Lung (tissue), 11 donors: ENCODE measurements at regions not wholly inside any gene's neighbourhood (a gene's known extent, or its start where the extent isn't known, plus 50 kb on each side); places are given as distances from the start of the nearest gene placed in this dataset.

Experiments
- ATAC-seq: fragments of 200-7000 bp; cut with Tn5 transposase; one replicate; pipeline ENCODE4 v1.9.1; 2020; ENCODE audit warnings: moderate number of reproducible peaks; ENCODE audit not compliant: insufficient read depth, low FRiP score
- DNase-seq, 3 donors: peaks; one replicate each; pipeline ENCODE4 v3.0.0-alpha.2; 2013 to 2017
- H3K27ac ChIP-seq, 2 donors: one replicate each; pipeline ENCODE4 v1.5.1; 2013; ENCODE audit warnings: mild to moderate bottlenecking in 2 of 2, moderate library complexity in 2 of 2, control low read depth in 1 of 2, inconsistent platforms in 1 of 2, low read depth in 1 of 2, low read length in 1 of 2
- H3K27me3 ChIP-seq, 3 donors: one replicate each; pipeline ENCODE4 v1.5.1; 2013; ENCODE audit warnings: low read length in 2 of 3; ENCODE audit not compliant: control insufficient read depth in 3 of 3, insufficient read depth in 3 of 3
- H3K36me3 ChIP-seq, 4 donors: one replicate each; pipeline ENCODE4 v1.5.1; 2013; ENCODE audit warnings: low read length in 4 of 4, mild to moderate bottlenecking in 1 of 4, moderate library complexity in 1 of 4; ENCODE audit not compliant: control insufficient read depth in 4 of 4, insufficient read depth in 4 of 4
- H3K4me1 ChIP-seq, 5 donors: one replicate each; pipeline ENCODE4 v1.5.1; 2013; ENCODE audit warnings: low read length in 5 of 5, mild to moderate bottlenecking in 2 of 5, moderate library complexity in 1 of 5; ENCODE audit not compliant: control insufficient read depth in 5 of 5, insufficient read depth in 5 of 5
- H3K4me3 ChIP-seq: one replicate; pipeline ENCODE4 v1.5.1; 2013; ENCODE audit warnings: mild to moderate bottlenecking, control low read depth, moderate library complexity
- H3K9ac ChIP-seq, 2 donors: one replicate each; pipeline ENCODE4 v1.5.1; 2013; ENCODE audit warnings: low read length in 2 of 2, control low read depth in 1 of 2; ENCODE audit not compliant: insufficient read depth in 1 of 2
- H3K9me3 ChIP-seq, 4 donors: one replicate each; pipeline ENCODE4 v1.5.1; 2013; ENCODE audit warnings: low read length in 3 of 4, mild to moderate bottlenecking in 1 of 4, moderate library complexity in 1 of 4; ENCODE audit not compliant: control insufficient read depth in 4 of 4, insufficient read depth in 3 of 4
- CTCF ChIP-seq: IDR thresholded peaks from 2 replicates; pipeline ENCODE4 v1.5.1; 2012; ENCODE audit warnings: mild to moderate bottlenecking; ENCODE audit errors: control extremely low read depth, extremely low read depth
- WGBS, 2 donors: extraction: QIAGEN DNeasy Blood & Tissue Kit; methylation state at CpG; one replicate each; pipeline ENCODE4 v1.1.7; 2013; 5-methylcytosine and 5-hydroxymethylcytosine counted together
- donor health status: control.
- donor health status: control.
- donor health status: Bipolar disorder and iron deficiency.
- donor health status: healthy.
- donor health status: DM: yes; HTN: yes; CAD: no.

DNA sequence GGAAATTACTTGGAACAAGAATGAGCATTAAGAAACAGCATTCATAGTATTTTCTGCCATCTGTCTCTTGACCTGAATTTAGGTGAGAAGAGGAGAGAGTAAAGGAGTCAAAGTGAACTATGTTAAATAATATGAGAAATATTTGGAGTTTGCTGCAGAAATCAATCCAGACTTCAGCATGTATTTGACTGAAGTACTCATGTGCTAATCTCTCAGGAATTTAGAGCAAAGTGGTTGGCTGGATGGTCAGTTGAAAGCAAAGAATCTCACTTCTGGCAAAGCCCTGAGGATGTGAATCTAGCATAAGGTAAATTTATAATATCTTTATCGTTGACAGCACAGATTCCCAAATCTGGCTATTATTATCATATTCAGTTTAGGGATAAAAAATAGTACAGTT is 394.3 kb downstream of the PCDH17 start:
- no peaks in the 10 kb centered on the region for H3K9me3 ChIP-seq
- 52 to 72% methylated on average over 1 of the region's 1 CpG for WGBS, 2 donors
- no peaks in the 10 kb centered on the region for H3K4me1 ChIP-seq
- no peaks in the 10 kb centered on the region for H3K36me3 ChIP-seq
- H3K27me3 ChIP-seq: no peaks in the 10 kb centered on the region
- ATAC-seq (no peak), DNase-seq (peak in 2 of 3 donors; percentile 4 to 33)
- no peak overlapping the region for H3K4me3 ChIP-seq
- H3K9ac ChIP-seq: no peak overlapping the region
- H3K27ac ChIP-seq: no peak overlapping the region
- no peak for TF ChIP-seq CTCF

- H3K9me3 ChIP-seq: no peaks in the 10 kb centered on the region
- no peak overlapping the region for H3K4me3 ChIP-seq
- TF ChIP-seq CTCF: no peak
- ATAC-seq (no peak), DNase-seq (no peak)
- no peak overlapping the region for H3K9ac ChIP-seq
- no peaks in the 10 kb centered on the region for H3K36me3 ChIP-seq
- no peaks in the 10 kb centered on the region for H3K27me3 ChIP-seq
- H3K27ac ChIP-seq: no peak overlapping the region
- 77 to 78% methylated on average over 2 of the region's 2 CpGs for WGBS, 2 donors
- H3K4me1 ChIP-seq: no peaks in the 10 kb centered on the region
These were observed 401.3 kb downstream of the PCDH17 start for GRCh38 chr13:58032676-58033460.

DNA sequence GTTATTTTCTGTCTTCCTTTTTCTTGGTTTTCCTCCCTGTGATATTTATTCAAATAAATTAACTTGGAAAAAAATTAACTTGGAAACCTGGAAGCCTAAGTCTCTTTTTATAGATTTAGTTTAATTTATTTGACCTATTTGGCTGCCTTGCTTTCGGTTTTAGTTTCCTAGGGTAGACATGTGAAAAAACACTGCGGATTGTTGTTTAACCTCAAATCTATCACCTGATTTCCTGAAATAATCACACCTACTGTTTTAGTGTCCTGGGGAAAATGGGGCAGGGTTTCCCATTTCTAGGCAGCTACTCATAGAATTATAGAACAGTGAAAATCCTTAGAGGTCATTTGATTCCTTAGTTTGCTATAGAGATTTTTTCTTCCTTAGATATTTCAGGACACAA is 412.4 kb downstream of the PCDH17 start:
- Histone ChIP-seq H3K27ac (no peak overlapping the region), H3K9ac (no peak overlapping the region), H3K9me3 (no peaks in the 10 kb centered on the region), H3K36me3 (no peaks in the 10 kb centered on the region), H3K4me1 (no peaks in the 10 kb centered on the region), H3K4me3 (no peak overlapping the region), H3K27me3 (no peaks in the 10 kb centered on the region)
- no peak for DNase-seq
- ATAC-seq: no peak
- no peak for TF ChIP-seq CTCF
- WGBS, 2 donors: 71 to 76% methylated on average over 2 of the region's 2 CpGs

- H3K27ac ChIP-seq: no peak overlapping the region
- no peak overlapping the region for H3K9ac ChIP-seq
- H3K9me3 ChIP-seq: no peaks in the 10 kb centered on the region
- no peak overlapping the region for H3K4me3 ChIP-seq
- no peak for DNase-seq
- H3K27me3 ChIP-seq: no peaks in the 10 kb centered on the region
- no peaks in the 10 kb centered on the region for H3K36me3 ChIP-seq
- no peak for TF ChIP-seq CTCF
- no peak for ATAC-seq
- 88 to 94% methylated on average over 1 of the region's 1 CpG for WGBS, 2 donors
- H3K4me1 ChIP-seq: no peaks in the 10 kb centered on the region
These were observed 417.1 kb downstream of the PCDH17 start for GRCh38 chr13:58048670-58049069.
